ENCODE measurements at regions not wholly inside any gene's neighbourhood (a gene's known extent, or its start where the extent isn't known, plus 50 kb on each side); places are given as distances from the start of the nearest gene placed in this dataset.

DNA sequence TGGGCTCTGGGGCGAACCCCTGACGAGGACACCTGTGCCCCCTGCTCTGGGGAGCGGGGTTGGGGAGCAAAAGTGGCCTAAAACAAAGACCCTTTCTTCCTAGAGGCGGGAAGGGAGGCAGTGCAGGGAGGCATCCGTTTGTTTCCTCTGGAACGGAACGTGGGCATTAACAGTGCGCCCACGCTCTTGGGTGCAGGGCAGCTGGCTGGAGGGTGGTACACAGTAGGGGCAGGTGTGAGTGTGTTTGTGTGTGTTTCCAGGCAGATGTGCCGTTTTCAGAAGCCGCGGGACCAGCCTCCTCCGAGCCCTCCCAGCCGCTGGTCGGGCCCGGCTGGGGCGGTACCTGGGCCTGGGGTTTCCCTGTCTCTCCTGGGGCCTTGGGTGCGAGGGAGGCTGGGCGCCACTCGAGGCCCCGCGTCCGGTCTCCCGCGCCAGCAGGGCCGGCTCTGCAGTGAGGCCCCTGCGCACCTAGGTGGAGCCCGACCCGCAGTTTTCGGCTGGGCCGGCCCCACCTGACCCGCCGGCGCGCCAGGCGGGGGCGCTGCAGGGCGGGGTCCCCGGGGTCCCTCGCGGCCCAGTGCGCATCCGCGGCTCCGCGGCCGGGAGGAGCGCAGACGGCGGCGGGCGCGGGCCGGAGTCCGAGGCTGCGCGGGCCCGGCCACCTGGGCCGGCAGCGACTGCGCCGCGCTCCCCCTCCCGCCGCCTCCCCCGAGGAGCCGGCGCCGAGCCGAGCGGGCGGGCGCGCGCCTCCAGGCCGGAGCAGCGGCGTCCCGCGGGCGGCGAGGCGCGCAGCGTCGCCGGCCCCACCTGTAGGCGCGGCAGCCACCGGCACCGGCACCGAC lies 1252.7 kb downstream of the BRD1 start:
- 11 to 26% methylated on average over 37 to 67 of the region's 92 CpGs for WGBS, 2 experiments (ENCODE audit: low coverage in 1 of 2, low lambda C conversion rate in 2 of 2, missing lambda C conversion rate in 2 of 2)
- Histone ChIP-seq H3K36me3 (ENCODE audit: low read depth) (no peaks in the 10 kb centered on the region), H3K4me1 (ENCODE audit: insufficient read depth) (no peaks in the 10 kb centered on the region), H3K27me3 (replicated peaks; ENCODE audit: insufficient read depth) (no peaks in the 10 kb centered on the region), H3K9me3 (ENCODE audit: low read depth) (peaks cover 5% of the 10 kb centered on the region), H3K4me2 (ENCODE audit: unreplicated experiment) (no peak overlapping the region), H4K20me1 (ENCODE audit: insufficient read depth) (no peaks in the 10 kb centered on the region), H3K79me2 (ENCODE audit: insufficient read depth) (no peaks in the 10 kb centered on the region), H3K9me2 (ENCODE audit: insufficient read depth) (no peaks in the 10 kb centered on the region), H3F3A (ENCODE audit: insufficient read depth) (no peaks in the 10 kb centered on the region), H2AFZ (no peak overlapping the region), H3K27ac (no peak overlapping the region), H3K9ac (no peak overlapping the region), H3K4me3 (no peak overlapping the region)
- peak; percentile 42 for DNase-seq
- in situ Hi-C loops (cut with MboI), result no loop called here
- TF ChIP-seq EZH2phosphoT487 (IDR thresholded peaks at IDR 0.05; ENCODE audit: insufficient read depth, low read depth), result no peak
- no peak for TF ChIP-seq EZH2 (IDR thresholded peaks at IDR 0.05; ENCODE audit: insufficient read depth, poor library complexity, severe bottlenecking)

DNA sequence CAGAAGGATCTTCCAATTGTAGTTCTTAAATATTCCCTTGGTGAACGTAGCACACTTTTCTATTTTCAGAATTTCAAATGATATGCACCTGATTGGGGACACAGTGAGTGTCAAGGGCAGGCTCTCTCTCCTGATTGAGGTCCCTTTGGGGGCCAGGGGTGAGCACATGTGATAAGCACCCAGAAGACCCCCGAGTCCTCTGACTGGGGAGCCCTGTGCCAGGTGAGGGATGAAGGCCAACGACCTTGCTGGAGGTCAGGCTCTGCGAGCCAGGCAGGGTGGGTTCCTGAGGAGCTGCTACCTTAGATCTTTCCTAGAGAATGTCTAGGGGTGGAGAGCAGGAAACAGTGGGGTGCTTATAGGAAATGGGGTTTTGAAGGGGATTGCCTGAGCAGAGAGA lies 1253.9 kb downstream of the BRD1 start:
- Histone ChIP-seq H3K4me3 (no peak overlapping the region), H3K9ac (no peak overlapping the region), H2AFZ (no peak overlapping the region), H3K79me2 (ENCODE audit: insufficient read depth) (no peaks in the 10 kb centered on the region), H3F3A (ENCODE audit: insufficient read depth) (no peaks in the 10 kb centered on the region), H4K20me1 (ENCODE audit: insufficient read depth) (no peaks in the 10 kb centered on the region), H3K4me1 (ENCODE audit: insufficient read depth) (no peaks in the 10 kb centered on the region), H3K27me3 (replicated peaks; ENCODE audit: insufficient read depth) (no peaks in the 10 kb centered on the region), H3K27ac (no peak overlapping the region), H3K9me3 (ENCODE audit: low read depth) (peaks cover 5% of the 10 kb centered on the region), H3K9me2 (ENCODE audit: insufficient read depth) (no peaks in the 10 kb centered on the region), H3K4me2 (ENCODE audit: unreplicated experiment) (no peak overlapping the region), H3K36me3 (ENCODE audit: low read depth) (no peaks in the 10 kb centered on the region)
- DNase-seq, result no peak
- in situ Hi-C loops (cut with MboI), result no loop called here
- 72 to 91% methylated on average over 4 of the region's 4 CpGs for WGBS, 2 experiments (ENCODE audit: low coverage in 1 of 2, low lambda C conversion rate in 2 of 2, missing lambda C conversion rate in 2 of 2)
- TF ChIP-seq EZH2 (IDR thresholded peaks at IDR 0.05; ENCODE audit: insufficient read depth, poor library complexity, severe bottlenecking), result no peak
- no peak for TF ChIP-seq EZH2phosphoT487 (IDR thresholded peaks at IDR 0.05; ENCODE audit: insufficient read depth, low read depth)

DNA sequence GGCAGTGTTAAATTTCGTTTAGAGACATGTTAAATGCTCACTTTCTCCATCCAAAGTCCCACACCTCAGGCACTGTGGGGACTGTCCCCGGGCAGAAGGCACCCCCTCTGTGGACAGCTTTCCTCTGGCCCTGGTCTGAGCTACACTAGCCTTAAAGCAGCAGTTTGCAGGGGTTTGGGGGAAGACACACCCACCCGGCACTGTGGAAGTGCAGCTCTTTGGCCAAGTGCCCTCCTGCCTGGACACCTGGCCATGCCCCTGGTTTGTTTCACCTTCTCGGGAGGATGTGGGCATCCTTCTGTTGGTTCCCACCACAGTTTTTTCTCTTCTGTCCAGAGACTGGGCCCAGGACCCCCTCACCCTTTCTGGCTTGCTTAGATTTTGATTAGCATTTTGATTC lies 1254.7 kb downstream of the BRD1 start:
- no peaks in the 10 kb centered on the region for H3K4me1 ChIP-seq (ENCODE audit: insufficient read depth)
- H3K9me2 ChIP-seq (ENCODE audit: insufficient read depth), result no peaks in the 10 kb centered on the region
- no peaks in the 10 kb centered on the region for H3K27me3 ChIP-seq (replicated peaks; ENCODE audit: insufficient read depth)
- H3K4me3 ChIP-seq, result no peak overlapping the region
- in situ Hi-C loops (cut with MboI), result no loop called here
- H3K27ac ChIP-seq, result no peak overlapping the region
- peaks cover 5% of the 10 kb centered on the region for H3K9me3 ChIP-seq (ENCODE audit: low read depth)
- WGBS, 2 experiments (ENCODE audit: low coverage in 1 of 2, low lambda C conversion rate in 2 of 2, missing lambda C conversion rate in 2 of 2), result 43 to 44% methylated on average over 4 of the region's 4 CpGs
- TF ChIP-seq EZH2 (IDR thresholded peaks at IDR 0.05; ENCODE audit: insufficient read depth, poor library complexity, severe bottlenecking), result no peak
- no peaks in the 10 kb centered on the region for H3F3A ChIP-seq (ENCODE audit: insufficient read depth)
- DNase-seq, result no peak
- H3K79me2 ChIP-seq (ENCODE audit: insufficient read depth), result no peaks in the 10 kb centered on the region
- no peaks in the 10 kb centered on the region for H3K36me3 ChIP-seq (ENCODE audit: low read depth)
- no peak overlapping the region for H2AFZ ChIP-seq
- H3K4me2 ChIP-seq (ENCODE audit: unreplicated experiment), result no peak overlapping the region
- H3K9ac ChIP-seq, result no peak overlapping the region
- no peaks in the 10 kb centered on the region for H4K20me1 ChIP-seq (ENCODE audit: insufficient read depth)

DNA sequence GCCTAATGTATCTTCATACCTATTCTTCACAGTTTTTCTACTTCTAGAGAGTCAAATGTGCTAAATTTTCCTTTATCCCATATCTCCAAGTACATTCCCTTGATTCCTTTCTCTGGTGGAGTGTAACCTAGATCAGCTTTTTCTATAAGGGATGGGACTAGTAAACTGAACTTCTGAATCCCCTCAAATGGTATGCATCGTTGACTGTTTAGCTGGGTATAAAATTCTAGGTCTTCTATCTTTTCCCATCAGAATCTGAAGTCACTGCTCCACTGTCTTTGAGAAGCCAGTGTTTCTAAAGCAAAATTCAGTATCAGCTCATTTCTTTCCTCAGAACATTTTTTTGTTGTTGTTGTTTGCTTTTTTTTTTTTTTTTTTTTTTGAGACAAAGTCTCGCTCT lies 1256.8 kb downstream of the BRD1 start:
- DNase-seq, result no peak
- no peaks in the 10 kb centered on the region for H3K79me2 ChIP-seq (ENCODE audit: insufficient read depth)
- no peaks in the 10 kb centered on the region for H3F3A ChIP-seq (ENCODE audit: insufficient read depth)
- no peaks in the 10 kb centered on the region for H4K20me1 ChIP-seq (ENCODE audit: insufficient read depth)
- 58 to 62% methylated on average over 2 of the region's 2 CpGs for WGBS, 2 experiments (ENCODE audit: low coverage in 1 of 2, low lambda C conversion rate in 2 of 2, missing lambda C conversion rate in 2 of 2)
- H3K9me2 ChIP-seq (ENCODE audit: insufficient read depth), result no peaks in the 10 kb centered on the region
- H3K9me3 ChIP-seq (ENCODE audit: low read depth), result peaks cover 5% of the 10 kb centered on the region
- H3K9ac ChIP-seq, result no peak overlapping the region
- no peak overlapping the region for H3K4me2 ChIP-seq (ENCODE audit: unreplicated experiment)
- H3K27me3 ChIP-seq (replicated peaks; ENCODE audit: insufficient read depth), result no peaks in the 10 kb centered on the region
- no peaks in the 10 kb centered on the region for H3K36me3 ChIP-seq (ENCODE audit: low read depth)
- H3K4me1 ChIP-seq (ENCODE audit: insufficient read depth), result no peaks in the 10 kb centered on the region
- H2AFZ ChIP-seq, result no peak overlapping the region
- no peak overlapping the region for H3K27ac ChIP-seq
- TF ChIP-seq EZH2phosphoT487 (IDR thresholded peaks at IDR 0.05; ENCODE audit: insufficient read depth, low read depth) (no peak), EZH2 (IDR thresholded peaks at IDR 0.05; ENCODE audit: insufficient read depth, poor library complexity, severe bottlenecking) (no peak)
- in situ Hi-C loops (cut with MboI), result no loop called here
- H3K4me3 ChIP-seq, result no peak overlapping the region
